ENCODE measurements at regions not wholly inside any gene's neighbourhood (a gene's known extent, or its start where the extent isn't known, plus 50 kb on each side); places are given as distances from the start of the nearest gene placed in this dataset. TPM values are rescaled to one million over a fixed set of nuclear protein-coding genes. Genes with fewer than 3 reads are reported as not detected.

Small RNAs in the stretch of these regions (small RNA-seq; reads per million reads assigned to genes)
- gene AL603825.1 (ENCODE audit: insufficient read depth) = not detected
